ENCODE measurements at regions not wholly inside any gene's neighbourhood (a gene's known extent, or its start where the extent isn't known, plus 50 kb on each side); places are given as distances from the start of the nearest gene placed in this dataset.
A peak's percentile ranks its signal among the peaks of the same experiment; 100 is the strongest.

GRCh38 chr18:64851726-64852125 is 702.8 kb upstream of the LINC00305 start:
- DNase-seq (ENCODE audit: low read depth) (peak; percentile 20), FAIRE-seq (no peak)
- Histone ChIP-seq H3K27me3 (ENCODE audit: control insufficient read depth, insufficient read depth, low read length) (no peaks in the 10 kb centered on the region), H3K4me3 (ENCODE audit: low read depth, low read length) (no peak overlapping the region), H3K36me3 (ENCODE audit: control insufficient read depth, insufficient read depth, low read length) (no peaks in the 10 kb centered on the region)
- TF ChIP-seq, protein P1, sequence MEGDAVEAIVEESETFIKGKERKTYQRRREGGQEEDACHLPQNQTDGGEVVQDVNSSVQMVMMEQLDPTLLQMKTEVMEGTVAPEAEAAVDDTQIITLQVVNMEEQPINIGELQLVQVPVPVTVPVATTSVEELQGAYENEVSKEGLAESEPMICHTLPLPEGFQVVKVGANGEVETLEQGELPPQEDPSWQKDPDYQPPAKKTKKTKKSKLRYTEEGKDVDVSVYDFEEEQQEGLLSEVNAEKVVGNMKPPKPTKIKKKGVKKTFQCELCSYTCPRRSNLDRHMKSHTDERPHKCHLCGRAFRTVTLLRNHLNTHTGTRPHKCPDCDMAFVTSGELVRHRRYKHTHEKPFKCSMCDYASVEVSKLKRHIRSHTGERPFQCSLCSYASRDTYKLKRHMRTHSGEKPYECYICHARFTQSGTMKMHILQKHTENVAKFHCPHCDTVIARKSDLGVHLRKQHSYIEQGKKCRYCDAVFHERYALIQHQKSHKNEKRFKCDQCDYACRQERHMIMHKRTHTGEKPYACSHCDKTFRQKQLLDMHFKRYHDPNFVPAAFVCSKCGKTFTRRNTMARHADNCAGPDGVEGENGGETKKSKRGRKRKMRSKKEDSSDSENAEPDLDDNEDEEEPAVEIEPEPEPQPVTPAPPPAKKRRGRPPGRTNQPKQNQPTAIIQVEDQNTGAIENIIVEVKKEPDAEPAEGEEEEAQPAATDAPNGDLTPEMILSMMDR (IDR thresholded peaks at IDR 0.05; ENCODE audit: insufficient read depth, low read length, severe bottlenecking): no peak

DNA sequence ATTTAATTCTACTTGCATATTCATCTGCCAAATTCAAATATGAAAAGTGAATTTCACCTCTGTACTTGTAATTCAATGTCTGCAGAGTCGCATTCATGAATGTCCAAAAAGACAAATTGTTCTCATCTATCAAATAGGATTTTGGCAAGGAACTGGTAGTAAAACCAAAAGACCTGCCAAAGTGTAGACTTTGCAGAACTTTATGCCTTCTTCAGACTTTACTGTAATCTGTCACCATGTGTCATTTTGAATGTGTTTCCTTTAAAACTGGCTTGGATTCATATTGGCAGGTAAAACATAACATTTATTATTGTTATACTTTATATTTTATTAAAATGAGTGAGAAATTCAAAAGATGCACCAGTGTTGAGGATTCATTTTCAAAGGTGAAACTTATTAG is 701.9 kb upstream of the LINC00305 start:
- TF ChIP-seq, protein P1 (IDR thresholded peaks at IDR 0.05; ENCODE audit: insufficient read depth, low read length, severe bottlenecking): no peak
- no peak for DNase-seq (ENCODE audit: low read depth)
- no peaks in the 10 kb centered on the region for H3K27me3 ChIP-seq (ENCODE audit: control insufficient read depth, insufficient read depth, low read length)
- H3K4me3 ChIP-seq (ENCODE audit: low read depth, low read length): no peak overlapping the region
- FAIRE-seq: no peak
- no peaks in the 10 kb centered on the region for H3K36me3 ChIP-seq (ENCODE audit: control insufficient read depth, insufficient read depth, low read length)

DNA sequence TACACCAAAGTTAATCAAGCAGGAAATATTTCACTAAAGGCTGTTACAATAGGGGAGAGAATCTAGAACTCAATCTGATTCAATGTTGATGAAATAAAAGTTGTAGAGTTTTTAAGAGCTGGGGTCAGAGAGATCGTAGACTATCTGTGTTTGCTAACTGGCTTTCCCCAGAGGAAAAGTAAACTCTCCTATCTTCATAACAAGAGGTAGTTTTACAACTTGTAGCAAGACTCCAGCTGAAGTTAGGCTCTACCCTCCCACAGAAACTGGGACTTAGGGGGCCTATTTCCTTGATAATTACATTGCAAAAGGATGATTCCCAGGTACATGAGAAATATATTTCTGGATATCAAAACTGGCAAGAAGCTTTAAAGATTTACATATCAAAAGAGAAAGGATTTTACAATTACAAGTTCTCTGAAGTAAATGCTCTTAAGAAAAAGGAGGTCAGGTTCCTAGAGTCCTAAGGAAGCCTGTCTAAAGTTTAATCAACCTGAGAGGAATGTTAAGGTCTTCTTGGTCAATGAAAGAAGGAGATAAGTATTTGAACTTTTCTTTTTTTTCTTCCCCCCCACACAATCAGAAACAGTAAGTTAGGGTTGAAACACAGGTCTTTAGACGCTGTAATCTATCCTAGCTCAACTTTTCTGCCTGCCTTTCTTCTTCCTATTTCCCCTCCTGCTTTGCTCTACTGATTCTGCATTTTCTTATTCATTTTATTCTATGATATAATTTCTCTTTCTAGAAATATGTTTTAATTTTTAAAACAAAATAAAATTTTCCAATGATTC is 692.2 kb upstream of the LINC00305 start:
- DNase-seq (ENCODE audit: low read depth) (no peak), FAIRE-seq (no peak)
- TF ChIP-seq, protein P1 (IDR thresholded peaks at IDR 0.05; ENCODE audit: insufficient read depth, low read length, severe bottlenecking): no peak
- Histone ChIP-seq H3K27me3 (ENCODE audit: control insufficient read depth, insufficient read depth, low read length) (no peaks in the 10 kb centered on the region), H3K4me3 (ENCODE audit: low read depth, low read length) (no peak overlapping the region), H3K36me3 (ENCODE audit: control insufficient read depth, insufficient read depth, low read length) (no peaks in the 10 kb centered on the region)

- no peak for FAIRE-seq
- no peaks in the 10 kb centered on the region for H3K27me3 ChIP-seq (ENCODE audit: control insufficient read depth, insufficient read depth, low read length)
- no peaks in the 10 kb centered on the region for H3K36me3 ChIP-seq (ENCODE audit: control insufficient read depth, insufficient read depth, low read length)
- TF ChIP-seq, protein P1 (IDR thresholded peaks at IDR 0.05; ENCODE audit: insufficient read depth, low read length, severe bottlenecking): no peak
- H3K4me3 ChIP-seq (ENCODE audit: low read depth, low read length): no peak overlapping the region
- DNase-seq (ENCODE audit: low read depth): no peak
Observed at GRCh38 chr18:64810354-64810753, 661.5 kb upstream of the LINC00305 start.

DNA sequence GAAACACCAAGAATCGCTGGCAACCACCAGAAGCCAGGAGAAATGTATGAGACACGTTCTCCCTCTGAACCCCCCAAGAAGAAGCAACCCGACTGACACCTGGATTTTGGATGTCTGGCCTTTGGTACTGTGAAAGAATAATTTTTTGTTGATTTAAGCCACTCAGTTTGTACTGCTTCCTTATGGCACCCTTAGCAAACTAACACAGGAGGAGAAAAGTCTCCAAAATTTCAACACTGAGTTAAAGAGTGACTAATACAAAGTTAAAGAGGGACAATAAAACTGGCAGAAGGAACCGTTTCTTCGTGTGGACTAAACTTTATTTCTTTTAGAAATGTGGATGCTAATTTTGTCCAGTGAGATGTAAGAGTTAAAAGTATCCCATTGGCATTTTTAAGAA is 660.9 kb upstream of the LINC00305 start:
- no peak for FAIRE-seq
- TF ChIP-seq, protein P1 (IDR thresholded peaks at IDR 0.05; ENCODE audit: insufficient read depth, low read length, severe bottlenecking): no peak
- Histone ChIP-seq H3K27me3 (ENCODE audit: control insufficient read depth, insufficient read depth, low read length) (no peaks in the 10 kb centered on the region), H3K4me3 (ENCODE audit: low read depth, low read length) (no peak overlapping the region), H3K36me3 (ENCODE audit: control insufficient read depth, insufficient read depth, low read length) (no peaks in the 10 kb centered on the region)
- DNase-seq (ENCODE audit: low read depth): no peak

GRCh38 chr18:64807560-64807959 is 658.7 kb upstream of the LINC00305 start:
- no peaks in the 10 kb centered on the region for H3K27me3 ChIP-seq (ENCODE audit: control insufficient read depth, insufficient read depth, low read length)
- TF ChIP-seq, protein P1 (IDR thresholded peaks at IDR 0.05; ENCODE audit: insufficient read depth, low read length, severe bottlenecking): no peak
- FAIRE-seq: no peak
- no peaks in the 10 kb centered on the region for H3K36me3 ChIP-seq (ENCODE audit: control insufficient read depth, insufficient read depth, low read length)
- H3K4me3 ChIP-seq (ENCODE audit: low read depth, low read length): no peak overlapping the region
- DNase-seq (ENCODE audit: low read depth): no peak

Data from bronchial epithelial cell (primary cell).